ENCODE measurements at regions not wholly inside any gene's neighbourhood (a gene's known extent, or its start where the extent isn't known, plus 50 kb on each side); places are given as distances from the start of the nearest gene placed in this dataset.
"Not testable (repeated sequence)": the region's sequence is repeated elsewhere in the genome, so short reads cannot be mapped to it uniquely, and the experiment has no call there.

- no TSS peak for BruUV-seq (replicated peaks)
These were observed 65.7 kb upstream of the KMT2C start for GRCh38 chr7:152501506-152501905.

GRCh38 chr7:152499969-152500368, 64.2 kb upstream of the KMT2C start:
- H3K27ac ChIP-seq (ENCODE audit: low read depth, low read length, poor library complexity, severe bottlenecking); intact Hi-C loops (cut with micrococcal nuclease; ENCODE audit: unreplicated experiment); H3K9me3 ChIP-seq (ENCODE audit: low read depth, low read length, poor library complexity, severe bottlenecking); DNase-seq (ENCODE audit: low spot score); CTCF ChIA-PET; H3K27me3 ChIP-seq (replicated peaks; ENCODE audit: insufficient read depth, low read depth, low read length, poor library complexity); H3K4me3 ChIP-seq (ENCODE audit: low read depth, low read length, poor library complexity, severe bottlenecking); H3K4me1 ChIP-seq (ENCODE audit: insufficient read depth, low read length, poor library complexity, severe bottlenecking); POLR2A ChIA-PET (ENCODE audit: low non-redundant PET); H3K36me3 ChIP-seq (ENCODE audit: insufficient read depth, low read length, poor library complexity, severe bottlenecking); BruUV-seq (replicated peaks): not testable (repeated sequence)

More at GRCh38 chr7:152501506-152501905, 65.7 kb upstream of the KMT2C start:
- no peak overlapping the region for H3K4me3 ChIP-seq (ENCODE audit: low read depth, low read length, poor library complexity, severe bottlenecking)
- no peaks in the 10 kb centered on the region for H3K36me3 ChIP-seq (ENCODE audit: insufficient read depth, low read length, poor library complexity, severe bottlenecking)
- POLR2A ChIA-PET (ENCODE audit: low non-redundant PET): no interaction called here
- H3K9me3 ChIP-seq (ENCODE audit: low read depth, low read length, poor library complexity, severe bottlenecking): no peaks in the 10 kb centered on the region
- H3K27me3 ChIP-seq (replicated peaks; ENCODE audit: insufficient read depth, low read depth, low read length, poor library complexity): no peaks in the 10 kb centered on the region
- H3K4me1 ChIP-seq (ENCODE audit: insufficient read depth, low read length, poor library complexity, severe bottlenecking): no peaks in the 10 kb centered on the region
- H3K27ac ChIP-seq (ENCODE audit: low read depth, low read length, poor library complexity, severe bottlenecking): no peak overlapping the region
- intact Hi-C loops (cut with micrococcal nuclease; ENCODE audit: unreplicated experiment): no loop called here
- CTCF ChIA-PET: no interaction called here
- no peak for DNase-seq (ENCODE audit: low spot score)
- TF ChIP-seq CTCF (conservative IDR thresholded peaks at IDR 0.05; ENCODE audit: low read depth, low read length): no peak
- no peak for TF ChIP-seq EZH2 (IDR thresholded peaks at IDR 0.05; ENCODE audit: borderline replicate concordance, low read depth, low read length, poor library complexity, severe bottlenecking)

GRCh38 chr7:152495867-152496266, 60.1 kb upstream of the KMT2C start:
- H3K27me3 ChIP-seq (replicated peaks; ENCODE audit: insufficient read depth, low read depth, low read length, poor library complexity): no peaks in the 10 kb centered on the region
- BruUV-seq (replicated peaks): no TSS peak
- CTCF ChIA-PET: interaction anchor here (0.7 kb wide), 1 partner anchor 67 kb away, joined by 4 read pairs; no protein-coding TSS in a partner anchor
- no peaks in the 10 kb centered on the region for H3K36me3 ChIP-seq (ENCODE audit: insufficient read depth, low read length, poor library complexity, severe bottlenecking)
- no peak for DNase-seq (ENCODE audit: low spot score)
- H3K27ac ChIP-seq (ENCODE audit: low read depth, low read length, poor library complexity, severe bottlenecking): no peak overlapping the region
- H3K4me1 ChIP-seq (ENCODE audit: insufficient read depth, low read length, poor library complexity, severe bottlenecking): no peaks in the 10 kb centered on the region
- intact Hi-C loops (cut with micrococcal nuclease; ENCODE audit: unreplicated experiment): no loop called here
- POLR2A ChIA-PET (ENCODE audit: low non-redundant PET): interaction anchor here (0.6 kb wide), 1 partner anchor 77 kb away, joined by 4 read pairs; no protein-coding TSS in a partner anchor
- H3K9me3 ChIP-seq (ENCODE audit: low read depth, low read length, poor library complexity, severe bottlenecking): no peaks in the 10 kb centered on the region
- no peak overlapping the region for H3K4me3 ChIP-seq (ENCODE audit: low read depth, low read length, poor library complexity, severe bottlenecking)
- no peak for TF ChIP-seq EZH2 (IDR thresholded peaks at IDR 0.05; ENCODE audit: borderline replicate concordance, low read depth, low read length, poor library complexity, severe bottlenecking)
- TF ChIP-seq CTCF (conservative IDR thresholded peaks at IDR 0.05; ENCODE audit: low read depth, low read length): no peak

GRCh38 chr7:152492952-152493351, 57.1 kb upstream of the KMT2C start:
- H3K4me1 ChIP-seq (ENCODE audit: insufficient read depth, low read length, poor library complexity, severe bottlenecking): no peaks in the 10 kb centered on the region
- intact Hi-C loops (cut with micrococcal nuclease; ENCODE audit: unreplicated experiment): no loop called here
- no peak overlapping the region for H3K4me3 ChIP-seq (ENCODE audit: low read depth, low read length, poor library complexity, severe bottlenecking)
- H3K27me3 ChIP-seq (replicated peaks; ENCODE audit: insufficient read depth, low read depth, low read length, poor library complexity): no peaks in the 10 kb centered on the region
- H3K27ac ChIP-seq (ENCODE audit: low read depth, low read length, poor library complexity, severe bottlenecking): no peak overlapping the region
- POLR2A ChIA-PET (ENCODE audit: low non-redundant PET): no interaction called here
- no peaks in the 10 kb centered on the region for H3K36me3 ChIP-seq (ENCODE audit: insufficient read depth, low read length, poor library complexity, severe bottlenecking)
- TF ChIP-seq CTCF (conservative IDR thresholded peaks at IDR 0.05; ENCODE audit: low read depth, low read length) (no peak), EZH2 (IDR thresholded peaks at IDR 0.05; ENCODE audit: borderline replicate concordance, low read depth, low read length, poor library complexity, severe bottlenecking) (no peak)
- H3K9me3 ChIP-seq (ENCODE audit: low read depth, low read length, poor library complexity, severe bottlenecking): no peaks in the 10 kb centered on the region
- DNase-seq (ENCODE audit: low spot score): no peak
- no TSS peak for BruUV-seq (replicated peaks)
- CTCF ChIA-PET: no interaction called here
